ENCODE measurements at regions not wholly inside any gene's neighbourhood (a gene's known extent, or its start where the extent isn't known, plus 50 kb on each side); places are given as distances from the start of the nearest gene placed in this dataset.
"Not testable (repeated sequence)": the region's sequence is repeated elsewhere in the genome, so short reads cannot be mapped to it uniquely, and the experiment has no call there.

DNA sequence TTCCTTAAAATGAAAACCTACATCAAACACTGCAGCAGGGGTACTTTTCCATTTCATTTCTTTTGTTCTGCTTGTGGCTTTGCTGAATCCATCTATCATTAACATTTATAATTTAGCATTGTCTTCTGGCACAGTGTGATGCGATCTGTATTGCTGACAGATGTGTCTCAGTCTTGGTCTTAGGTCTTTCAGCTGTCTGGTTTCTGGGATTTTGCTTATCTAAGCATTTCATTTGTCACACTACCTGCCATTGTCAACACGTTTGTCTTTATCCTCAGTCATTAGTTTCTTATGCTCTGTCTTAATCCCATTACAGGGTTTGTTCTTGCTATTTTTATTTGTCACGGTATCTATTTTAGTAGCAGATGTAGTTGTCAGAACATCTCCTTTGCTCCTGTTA lies 303.1 kb downstream of the IZUMO3 start:
- TF ChIP-seq POLR2AphosphoS5 (IDR thresholded peaks at IDR 0.05) (no peak), EP300 (IDR thresholded peaks at IDR 0.05) (no peak), POLR2A (IDR thresholded peaks at IDR 0.05; ENCODE audit: low read depth) (no peak)
- TF ChIP-seq, protein P1, sequence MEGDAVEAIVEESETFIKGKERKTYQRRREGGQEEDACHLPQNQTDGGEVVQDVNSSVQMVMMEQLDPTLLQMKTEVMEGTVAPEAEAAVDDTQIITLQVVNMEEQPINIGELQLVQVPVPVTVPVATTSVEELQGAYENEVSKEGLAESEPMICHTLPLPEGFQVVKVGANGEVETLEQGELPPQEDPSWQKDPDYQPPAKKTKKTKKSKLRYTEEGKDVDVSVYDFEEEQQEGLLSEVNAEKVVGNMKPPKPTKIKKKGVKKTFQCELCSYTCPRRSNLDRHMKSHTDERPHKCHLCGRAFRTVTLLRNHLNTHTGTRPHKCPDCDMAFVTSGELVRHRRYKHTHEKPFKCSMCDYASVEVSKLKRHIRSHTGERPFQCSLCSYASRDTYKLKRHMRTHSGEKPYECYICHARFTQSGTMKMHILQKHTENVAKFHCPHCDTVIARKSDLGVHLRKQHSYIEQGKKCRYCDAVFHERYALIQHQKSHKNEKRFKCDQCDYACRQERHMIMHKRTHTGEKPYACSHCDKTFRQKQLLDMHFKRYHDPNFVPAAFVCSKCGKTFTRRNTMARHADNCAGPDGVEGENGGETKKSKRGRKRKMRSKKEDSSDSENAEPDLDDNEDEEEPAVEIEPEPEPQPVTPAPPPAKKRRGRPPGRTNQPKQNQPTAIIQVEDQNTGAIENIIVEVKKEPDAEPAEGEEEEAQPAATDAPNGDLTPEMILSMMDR (IDR thresholded peaks at IDR 0.05), result no peak
- no peak overlapping the region for H3K27ac ChIP-seq (replicated peaks in 1 of 4)
- WGBS, result 68% methylated on average over 3 of the region's 3 CpGs
- H3K36me3 ChIP-seq, result no peaks in the 10 kb centered on the region
- DNase-seq (ENCODE audit: extremely low spot score), result no peak
- H3K27me3 ChIP-seq, result no peaks in the 10 kb centered on the region
- no peaks in the 10 kb centered on the region for H3K9me3 ChIP-seq
- no peak overlapping the region for H3K4me3 ChIP-seq
- H3K4me1 ChIP-seq, result no peaks in the 10 kb centered on the region
- intact Hi-C loops (cut with DNase I), result no loop called here

DNA sequence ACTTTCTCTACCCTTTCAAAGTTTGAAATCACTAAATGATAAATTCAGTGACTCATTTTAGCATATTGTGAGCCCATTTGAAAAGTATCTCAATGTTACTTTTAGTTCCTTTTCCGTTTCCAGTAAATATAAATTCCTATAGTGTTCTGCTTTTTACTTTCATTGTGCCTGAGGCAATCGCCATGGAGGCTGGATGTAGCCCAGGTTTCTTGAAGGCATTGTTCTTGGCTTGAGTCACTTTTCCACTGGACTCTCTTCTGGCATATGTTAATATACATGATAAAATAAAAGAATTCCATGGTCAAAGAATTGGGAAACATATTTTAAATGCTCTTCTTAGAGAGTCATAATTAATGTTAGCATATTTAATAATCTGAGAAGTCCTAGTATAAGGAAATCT lies 327.0 kb downstream of the IZUMO3 start:
- TF ChIP-seq POLR2A (IDR thresholded peaks at IDR 0.05; ENCODE audit: low read depth) (no peak), EP300 (IDR thresholded peaks at IDR 0.05) (no peak), POLR2AphosphoS5 (IDR thresholded peaks at IDR 0.05) (no peak)
- TF ChIP-seq, protein P1 (IDR thresholded peaks at IDR 0.05), result no peak
- no peak overlapping the region for H3K27ac ChIP-seq (replicated peaks in 1 of 4)
- no peaks in the 10 kb centered on the region for H3K27me3 ChIP-seq
- DNase-seq (ENCODE audit: extremely low spot score), result no peak
- 49% methylated on average over 2 of the region's 2 CpGs for WGBS
- no peaks in the 10 kb centered on the region for H3K36me3 ChIP-seq
- no peaks in the 10 kb centered on the region for H3K4me1 ChIP-seq
- no peak overlapping the region for H3K4me3 ChIP-seq
- intact Hi-C loops (cut with DNase I), result no loop called here
- no peaks in the 10 kb centered on the region for H3K9me3 ChIP-seq

DNA sequence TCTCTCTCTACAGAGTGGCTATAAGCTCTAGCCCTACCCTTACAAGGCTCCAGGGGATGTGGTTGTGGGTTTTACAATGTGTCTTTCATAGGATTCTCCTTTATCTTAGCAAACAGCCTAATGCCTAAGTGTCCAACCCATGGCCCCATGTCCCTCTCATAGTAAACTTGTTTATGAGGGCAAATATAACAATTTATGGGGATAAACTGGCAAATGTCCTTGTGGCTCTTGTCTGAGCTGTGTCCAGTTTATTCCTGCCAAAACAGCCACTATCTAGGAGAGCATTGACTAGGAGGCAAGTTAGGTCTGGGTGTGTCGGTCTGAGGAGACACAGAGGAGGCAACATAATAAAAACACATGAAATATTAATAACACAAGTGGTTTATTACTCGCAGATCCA lies 335.1 kb downstream of the IZUMO3 start:
- 87% methylated on average over 2 of the region's 2 CpGs for WGBS
- intact Hi-C loops (cut with DNase I), result no loop called here

DNA sequence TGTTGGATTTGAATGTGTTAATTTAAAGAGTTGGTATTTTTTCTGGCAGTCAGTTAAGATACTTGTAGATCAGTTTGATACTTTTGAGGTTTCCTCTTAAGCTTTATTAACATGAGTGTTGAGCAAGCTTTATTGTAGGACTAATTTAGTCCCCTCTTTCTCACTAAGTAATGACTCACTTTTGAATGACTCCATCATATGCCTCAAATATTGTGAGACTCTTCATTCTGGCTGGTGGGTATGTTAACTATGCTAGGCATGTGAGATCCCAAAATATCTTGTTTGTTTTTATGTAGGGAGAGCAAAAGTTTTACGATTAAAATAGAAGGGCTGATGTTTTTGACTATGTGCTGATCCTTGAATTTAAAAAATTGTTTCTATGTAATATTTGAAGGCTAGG lies 355.7 kb downstream of the IZUMO3 start:
- Histone ChIP-seq H3K4me1 (no peaks in the 10 kb centered on the region), H3K9me3 (peaks cover 0 to 11% (median 0%) of the 10 kb centered on the region in 4 donors), H3K27ac (replicated peaks in 1 of 4) (no peak overlapping the region), H3K36me3 (no peaks in the 10 kb centered on the region), H3K27me3 (no peaks in the 10 kb centered on the region), H3K4me3 (no peak overlapping the region)
- no peak for DNase-seq (ENCODE audit: extremely low spot score)
- TF ChIP-seq EP300 (IDR thresholded peaks at IDR 0.05), result no peak
- TF ChIP-seq, protein P1 (IDR thresholded peaks at IDR 0.05), result no peak
- TF ChIP-seq POLR2A (IDR thresholded peaks at IDR 0.05; ENCODE audit: low read depth), result no peak
- no peak for TF ChIP-seq POLR2AphosphoS5 (IDR thresholded peaks at IDR 0.05)
- 55% methylated on average over 1 of the region's 1 CpG for WGBS
- intact Hi-C loops (cut with DNase I), result no loop called here

More for the DNA sequence above, 335.1 kb downstream of the IZUMO3 start:
- Histone ChIP-seq H3K9me3 (no peaks in the 10 kb centered on the region), H3K4me3 (no peak overlapping the region), H3K27ac (replicated peaks in 1 of 4) (no peak overlapping the region), H3K36me3 (no peaks in the 10 kb centered on the region), H3K27me3 (no peaks in the 10 kb centered on the region), H3K4me1 (no peaks in the 10 kb centered on the region)
- TF ChIP-seq, protein P1 (IDR thresholded peaks at IDR 0.05), result no peak
- TF ChIP-seq POLR2AphosphoS5 (IDR thresholded peaks at IDR 0.05), result no peak
- TF ChIP-seq EP300 (IDR thresholded peaks at IDR 0.05), result no peak
- no peak for TF ChIP-seq POLR2A (IDR thresholded peaks at IDR 0.05; ENCODE audit: low read depth)
- DNase-seq (ENCODE audit: extremely low spot score), result no peak

DNA sequence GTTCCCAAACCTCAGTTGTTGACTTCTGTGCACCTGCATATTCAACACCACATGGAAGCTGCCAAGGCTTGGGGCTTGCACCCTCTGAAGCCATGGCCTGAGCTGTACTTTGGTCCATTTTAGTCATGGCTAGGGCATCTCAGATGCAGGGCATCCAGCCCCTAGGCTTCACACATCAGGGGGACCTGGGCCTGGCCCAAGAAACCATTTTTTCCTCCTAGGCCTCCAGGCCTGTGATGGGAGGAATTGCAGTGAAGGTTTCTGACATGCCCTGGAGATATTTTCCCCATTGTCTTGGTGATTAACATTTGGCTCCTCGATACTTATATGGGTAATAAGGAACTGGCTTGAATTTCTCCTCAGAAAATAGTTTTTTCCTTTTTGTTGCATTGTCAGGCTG lies 354.5 kb upstream of the ELAVL2 start:
- H3K4me3 ChIP-seq; H3K36me3 ChIP-seq; intact Hi-C loops (cut with DNase I); H3K27me3 ChIP-seq; H3K27ac ChIP-seq (replicated peaks in 1 of 4); DNase-seq (ENCODE audit: extremely low spot score); H3K4me1 ChIP-seq: not testable (repeated sequence)
- WGBS, result 83% methylated on average over 1 of the region's 1 CpG
- peaks cover 0 to 14% (median 3%) of the 10 kb centered on the region in 4 donors for H3K9me3 ChIP-seq
